Endothelial cell (in vitro differentiated cells): ENCODE measurements at regions not wholly inside any gene's neighbourhood (a gene's known extent, or its start where the extent isn't known, plus 50 kb on each side); places are given as distances from the start of the nearest gene placed in this dataset.
"Not testable (repeated sequence)": the region's sequence is repeated elsewhere in the genome, so short reads cannot be mapped to it uniquely, and the experiment has no call there.

Experiments
- DNase-seq: peaks from one replicate; pipeline ENCODE4 v3.0.0; 2021; ENCODE audit warnings: low spot score
- H3K27ac Mint-ChIP-seq: one replicate; pipeline ENCODE4 v1.8.0; 2021; ENCODE audit warnings: mixed read lengths, inconsistent platforms; ENCODE audit not compliant: unreplicated experiment
- H3K27me3 Mint-ChIP-seq: one replicate; pipeline ENCODE4 v1.8.0; 2021; ENCODE audit warnings: mild to moderate bottlenecking, moderate library complexity, mixed read lengths, inconsistent platforms; ENCODE audit not compliant: unreplicated experiment
- H3K36me3 Mint-ChIP-seq: one replicate; pipeline ENCODE4 v1.8.0; 2021; ENCODE audit warnings: mild to moderate bottlenecking, low read depth, mixed read lengths, inconsistent platforms; ENCODE audit not compliant: unreplicated experiment
- H3K4me1 Mint-ChIP-seq: one replicate; pipeline ENCODE4 v1.8.0; 2021; ENCODE audit warnings: mild to moderate bottlenecking, mixed read lengths, inconsistent platforms; ENCODE audit not compliant: unreplicated experiment
- H3K4me3 Mint-ChIP-seq: one replicate; pipeline ENCODE4 v1.8.0; 2021; ENCODE audit warnings: mild to moderate bottlenecking, mixed read lengths, inconsistent platforms; ENCODE audit not compliant: unreplicated experiment
- H3K9me3 Mint-ChIP-seq: one replicate; pipeline ENCODE4 v1.8.0; 2021; ENCODE audit warnings: mixed read lengths, inconsistent platforms; ENCODE audit not compliant: unreplicated experiment
- TF ChIP-seq, protein P1 (sequence below): fragments of 200-600 bp; sonication (generic); IDR thresholded peaks from one replicate; pipeline ENCODE4 v1.5.0; 2021; ENCODE audit warnings: antibody characterized with exemption; ENCODE audit not compliant: unreplicated experiment

DNA sequence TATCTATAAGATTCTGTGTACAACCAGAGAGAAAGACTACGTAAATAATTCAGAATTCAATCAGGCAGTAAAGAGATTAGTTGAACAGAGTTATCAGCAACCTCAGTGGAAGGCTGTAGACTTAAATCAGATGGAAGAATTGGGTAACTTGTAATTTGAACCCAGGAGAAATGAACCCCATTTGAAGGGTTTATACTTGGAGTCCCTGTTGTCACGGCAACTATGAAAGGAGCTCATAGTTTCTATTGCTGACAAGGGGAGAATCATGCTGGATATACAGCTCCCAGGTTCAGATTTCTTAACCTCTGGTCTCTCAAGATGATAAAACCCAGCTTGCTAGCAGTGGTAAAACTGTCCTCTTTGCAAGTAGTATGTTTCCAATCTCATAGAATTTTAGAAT is 54.4 kb upstream of the BMP4 start:
- Mint-ChIP-seq H3K27ac (no peak overlapping the region), H3K4me3 (no peak overlapping the region), H3K4me1 (no peaks in the 10 kb centered on the region), H3K9me3 (no peaks in the 10 kb centered on the region), H3K27me3 (no peaks in the 10 kb centered on the region), H3K36me3 (no peaks in the 10 kb centered on the region)
- DNase-seq: no peak
- TF ChIP-seq, protein P1, sequence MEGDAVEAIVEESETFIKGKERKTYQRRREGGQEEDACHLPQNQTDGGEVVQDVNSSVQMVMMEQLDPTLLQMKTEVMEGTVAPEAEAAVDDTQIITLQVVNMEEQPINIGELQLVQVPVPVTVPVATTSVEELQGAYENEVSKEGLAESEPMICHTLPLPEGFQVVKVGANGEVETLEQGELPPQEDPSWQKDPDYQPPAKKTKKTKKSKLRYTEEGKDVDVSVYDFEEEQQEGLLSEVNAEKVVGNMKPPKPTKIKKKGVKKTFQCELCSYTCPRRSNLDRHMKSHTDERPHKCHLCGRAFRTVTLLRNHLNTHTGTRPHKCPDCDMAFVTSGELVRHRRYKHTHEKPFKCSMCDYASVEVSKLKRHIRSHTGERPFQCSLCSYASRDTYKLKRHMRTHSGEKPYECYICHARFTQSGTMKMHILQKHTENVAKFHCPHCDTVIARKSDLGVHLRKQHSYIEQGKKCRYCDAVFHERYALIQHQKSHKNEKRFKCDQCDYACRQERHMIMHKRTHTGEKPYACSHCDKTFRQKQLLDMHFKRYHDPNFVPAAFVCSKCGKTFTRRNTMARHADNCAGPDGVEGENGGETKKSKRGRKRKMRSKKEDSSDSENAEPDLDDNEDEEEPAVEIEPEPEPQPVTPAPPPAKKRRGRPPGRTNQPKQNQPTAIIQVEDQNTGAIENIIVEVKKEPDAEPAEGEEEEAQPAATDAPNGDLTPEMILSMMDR: no peak

DNA sequence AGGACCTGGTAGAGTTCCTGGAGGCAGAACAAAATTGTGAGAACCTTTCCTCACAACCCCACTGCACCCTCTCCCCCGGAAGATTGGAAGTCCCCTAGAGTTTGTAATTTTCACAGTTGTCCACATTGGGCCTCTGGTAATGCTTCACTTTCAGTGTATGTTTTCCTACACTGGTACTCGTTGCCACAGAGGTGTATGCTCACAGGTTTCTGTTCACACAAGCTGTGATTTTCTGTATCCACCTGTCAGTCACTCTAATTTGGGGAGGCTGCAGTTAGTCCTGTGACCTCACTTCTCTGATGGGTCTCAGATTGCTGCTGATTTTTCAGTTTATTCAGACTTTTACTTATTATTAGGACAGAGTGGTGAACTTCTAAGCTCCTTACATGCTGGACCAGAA is 66.4 kb upstream of the BMP4 start:
- TF ChIP-seq, protein P1: no peak
- Mint-ChIP-seq H3K4me3 (no peak overlapping the region), H3K4me1 (no peaks in the 10 kb centered on the region), H3K36me3 (no peaks in the 10 kb centered on the region), H3K9me3 (no peaks in the 10 kb centered on the region), H3K27me3 (no peaks in the 10 kb centered on the region), H3K27ac (no peak overlapping the region)
- DNase-seq: no peak

DNA sequence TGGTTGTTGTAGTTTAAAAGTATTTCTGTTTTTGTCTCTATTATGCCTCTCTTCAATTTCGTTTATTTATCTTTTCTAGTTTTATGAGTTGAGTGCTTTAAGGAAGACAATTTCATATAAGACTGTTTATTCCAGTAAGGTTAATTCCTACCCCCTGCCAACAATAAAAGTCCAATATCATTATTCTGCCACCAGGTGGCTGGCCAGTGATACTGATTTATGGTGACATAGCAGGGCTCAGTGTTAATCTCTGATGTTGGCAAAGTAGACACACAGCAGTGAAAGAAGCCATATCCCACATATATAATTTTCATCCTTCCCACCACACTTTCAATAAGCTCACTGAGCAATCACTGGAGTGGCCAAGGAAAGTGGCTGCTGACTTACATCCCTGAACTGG is 69.0 kb upstream of the BMP4 start:
- no peaks in the 10 kb centered on the region for H3K27me3 Mint-ChIP-seq
- no peak overlapping the region for H3K27ac Mint-ChIP-seq
- H3K4me3 Mint-ChIP-seq: no peak overlapping the region
- H3K9me3 Mint-ChIP-seq: no peaks in the 10 kb centered on the region
- DNase-seq: no peak
- H3K4me1 Mint-ChIP-seq: peaks cover 3% of the 10 kb centered on the region
- no peaks in the 10 kb centered on the region for H3K36me3 Mint-ChIP-seq
- TF ChIP-seq, protein P1: peak; percentile 54

DNA sequence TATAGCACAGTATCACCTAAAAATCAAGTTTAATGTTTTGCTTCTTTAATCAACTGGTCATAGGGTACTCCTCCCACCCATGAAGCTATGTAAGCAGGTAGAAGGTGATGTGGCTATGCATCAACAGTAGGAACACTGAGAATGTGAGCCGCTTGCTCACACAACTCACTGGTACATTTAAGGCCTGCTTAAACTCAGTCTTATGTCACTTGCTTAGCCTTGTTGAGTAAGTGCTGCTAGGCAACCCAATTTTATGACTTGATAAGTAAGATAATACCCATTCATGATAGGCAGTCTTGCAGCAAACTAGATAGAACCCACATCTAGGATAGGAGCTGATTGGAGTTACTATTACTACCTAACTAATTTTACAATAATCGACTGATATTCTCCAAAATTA is 70.0 kb upstream of the BMP4 start:
- H3K4me3 Mint-ChIP-seq: no peak overlapping the region

DNA sequence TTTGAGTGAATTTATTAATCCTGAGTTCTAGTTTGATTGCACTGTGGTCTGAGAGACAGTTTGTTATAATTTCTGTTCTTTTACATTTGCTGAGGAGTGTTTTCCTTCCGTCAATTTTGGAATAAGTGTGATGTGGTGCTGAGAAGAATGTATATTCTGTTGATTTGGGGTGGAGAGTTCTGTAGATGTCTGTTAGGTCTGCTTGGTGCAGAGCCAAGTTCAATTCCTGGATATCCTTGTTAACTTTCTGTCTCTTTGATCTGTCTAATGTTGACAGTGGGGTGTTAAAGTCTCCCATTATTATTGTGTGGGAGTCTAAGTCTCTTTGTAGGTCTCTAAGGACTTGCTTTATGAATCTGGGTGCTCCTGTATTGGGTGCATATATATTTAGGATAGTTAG is 74.4 kb upstream of the BMP4 start:
- not testable (repeated sequence) for H3K4me3 Mint-ChIP-seq, H3K4me1 Mint-ChIP-seq, DNase-seq, H3K36me3 Mint-ChIP-seq, H3K27ac Mint-ChIP-seq, H3K9me3 Mint-ChIP-seq, H3K27me3 Mint-ChIP-seq

More for the DNA sequence above, 70.0 kb upstream of the BMP4 start:
- peaks cover 3% of the 10 kb centered on the region for H3K4me1 Mint-ChIP-seq
- H3K9me3 Mint-ChIP-seq: no peaks in the 10 kb centered on the region
- TF ChIP-seq, protein P1: no peak
- no peak for DNase-seq
- H3K36me3 Mint-ChIP-seq: no peaks in the 10 kb centered on the region
- H3K27ac Mint-ChIP-seq: no peak overlapping the region
- no peaks in the 10 kb centered on the region for H3K27me3 Mint-ChIP-seq

DNA sequence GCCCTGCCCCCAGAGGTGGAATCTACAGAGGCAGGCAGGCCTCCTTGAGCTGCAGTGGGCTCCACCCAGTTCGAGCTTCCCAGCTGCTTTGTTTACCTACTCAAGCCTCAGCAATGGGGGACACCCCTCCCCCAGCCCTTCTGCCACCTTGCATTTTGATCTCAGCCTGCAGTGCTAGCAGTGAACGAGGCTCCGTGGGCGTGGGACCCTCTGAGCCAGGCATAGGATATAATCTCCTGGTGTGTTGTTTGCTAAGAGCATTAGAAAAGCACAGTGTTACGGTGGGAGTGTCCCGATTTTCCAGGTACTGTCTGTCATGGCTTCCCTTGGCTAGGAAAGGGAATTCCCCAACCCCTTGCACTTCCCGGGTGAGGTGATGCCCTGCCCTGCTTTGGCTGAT is 76.7 kb upstream of the BMP4 start:
- H3K36me3 Mint-ChIP-seq, H3K4me3 Mint-ChIP-seq, H3K9me3 Mint-ChIP-seq: not testable (repeated sequence)

More for the DNA sequence above, 76.7 kb upstream of the BMP4 start:
- H3K4me1 Mint-ChIP-seq, H3K27me3 Mint-ChIP-seq, DNase-seq, H3K27ac Mint-ChIP-seq: not testable (repeated sequence)
